Left kidney (tissue), 1 donor: ENCODE measurements at regions not wholly inside any gene's neighbourhood (a gene's known extent, or its start where the extent isn't known, plus 50 kb on each side); places are given as distances from the start of the nearest gene placed in this dataset.

Experiments used
- DNase-seq: peaks from one replicate; pipeline ENCODE4 v3.0.0-alpha.2; 2013

GRCh38 chr2:12113412-12113811 lies 367.0 kb downstream of the LPIN1 start:
- no peak for DNase-seq

GRCh38 chr2:12114816-12115215 lies 368.4 kb downstream of the LPIN1 start:
- no peak for DNase-seq

GRCh38 chr2:12116228-12116750 lies 369.9 kb downstream of the LPIN1 start:
- no peak for DNase-seq

- no peak for DNase-seq
Observed at GRCh38 chr2:12119841-12120240, 373.4 kb downstream of the LPIN1 start.

GRCh38 chr2:12120281-12121150 lies 374.1 kb downstream of the LPIN1 start:
- no peak for DNase-seq

- no peak for DNase-seq
Observed at GRCh38 chr2:12124790-12125189, 378.4 kb downstream of the LPIN1 start.

- no peak for DNase-seq
Observed at GRCh38 chr2:12126318-12126717, 379.9 kb downstream of the LPIN1 start.

- no peak for DNase-seq
Observed at GRCh38 chr2:12127638-12128037, 381.2 kb downstream of the LPIN1 start.

GRCh38 chr2:12131975-12132374 lies 385.5 kb downstream of the LPIN1 start:
- no peak for DNase-seq

- DNase-seq, result no peak
Observed at GRCh38 chr2:12141618-12142258, 395.3 kb downstream of the LPIN1 start.

- DNase-seq, result no peak
Observed at GRCh38 chr2:12151716-12152115, 405.3 kb downstream of the LPIN1 start.

- no peak for DNase-seq
Observed at GRCh38 chr2:12152888-12153287, 406.5 kb downstream of the LPIN1 start.

- DNase-seq, result no peak
Observed at GRCh38 chr2:12155303-12156051, 409.0 kb downstream of the LPIN1 start.

- no peak for DNase-seq
Observed at GRCh38 chr2:12156349-12156748, 409.9 kb downstream of the LPIN1 start.

GRCh38 chr2:12161085-12161484 lies 414.7 kb downstream of the LPIN1 start:
- DNase-seq, result no peak

- no peak for DNase-seq
Observed at GRCh38 chr2:12162269-12163247, 416.1 kb downstream of the LPIN1 start.

GRCh38 chr2:12163866-12164265 lies 417.4 kb downstream of the LPIN1 start:
- no peak for DNase-seq

GRCh38 chr2:12164689-12165088 lies 418.3 kb downstream of the LPIN1 start:
- no peak for DNase-seq

- DNase-seq, result no peak
Observed at GRCh38 chr2:12167525-12168317, 421.3 kb downstream of the LPIN1 start.

- DNase-seq, result no peak
Observed at GRCh38 chr2:12168354-12168753, 421.9 kb downstream of the LPIN1 start.
